ENCODE measurements at regions not wholly inside any gene's neighbourhood (a gene's known extent, or its start where the extent isn't known, plus 50 kb on each side); places are given as distances from the start of the nearest gene placed in this dataset.

DNA sequence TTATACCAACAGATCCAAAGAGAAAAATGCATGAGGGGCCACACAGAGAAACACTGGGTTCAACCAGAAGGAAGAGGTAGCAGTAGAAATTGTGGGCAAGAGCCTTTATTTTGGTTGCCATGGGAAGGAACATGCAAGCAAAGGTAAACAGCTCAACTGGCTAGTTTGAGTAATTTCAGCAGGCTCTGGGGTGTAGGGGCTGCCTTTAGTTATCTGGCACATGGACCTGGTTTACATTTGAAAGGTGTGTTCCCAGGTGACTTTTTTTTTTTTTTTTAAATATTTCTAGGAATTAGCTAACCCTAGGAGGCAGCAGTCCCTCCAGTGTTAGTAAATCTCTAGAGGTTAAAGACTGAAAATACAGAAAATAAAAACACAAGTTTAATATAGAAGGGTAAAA lies 481.9 kb downstream of the ACTRT1 start (continued):
- TF ChIP-seq ZNF514 (tag by site-specific recombination; IDR thresholded peaks at IDR 0.05) (no peak), ZNF10 (tag by site-specific recombination; IDR thresholded peaks at IDR 0.05) (no peak), ZNF48 (tag by site-specific recombination; IDR thresholded peaks at IDR 0.05) (no peak), ZNF211 (tag by site-specific recombination; IDR thresholded peaks at IDR 0.05; ENCODE audit: low read depth) (no peak), ZNF302 (tag by site-specific recombination; IDR thresholded peaks at IDR 0.05; ENCODE audit: low read depth) (no peak)

GRCh38 chrX:127568691-127569090 lies 483.5 kb downstream of the ACTRT1 start:
- no peak overlapping the region for H3K27ac ChIP-seq (ENCODE audit: extremely low read depth, low read depth, low read length)
- H3K4me1 ChIP-seq (ENCODE audit: control insufficient read depth, insufficient read depth, low read length), result no peaks in the 10 kb centered on the region
- TF ChIP-seq ZNF626 (tag by site-specific recombination; IDR thresholded peaks at IDR 0.05), result no peak
- TF ChIP-seq, protein P1, sequence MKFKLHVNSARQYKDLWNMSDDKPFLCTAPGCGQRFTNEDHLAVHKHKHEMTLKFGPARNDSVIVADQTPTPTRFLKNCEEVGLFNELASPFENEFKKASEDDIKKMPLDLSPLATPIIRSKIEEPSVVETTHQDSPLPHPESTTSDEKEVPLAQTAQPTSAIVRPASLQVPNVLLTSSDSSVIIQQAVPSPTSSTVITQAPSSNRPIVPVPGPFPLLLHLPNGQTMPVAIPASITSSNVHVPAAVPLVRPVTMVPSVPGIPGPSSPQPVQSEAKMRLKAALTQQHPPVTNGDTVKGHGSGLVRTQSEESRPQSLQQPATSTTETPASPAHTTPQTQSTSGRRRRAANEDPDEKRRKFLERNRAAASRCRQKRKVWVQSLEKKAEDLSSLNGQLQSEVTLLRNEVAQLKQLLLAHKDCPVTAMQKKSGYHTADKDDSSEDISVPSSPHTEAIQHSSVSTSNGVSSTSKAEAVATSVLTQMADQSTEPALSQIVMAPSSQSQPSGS (tag by site-specific recombination; IDR thresholded peaks at IDR 0.05; ENCODE audit: low read depth), result no peak
- TF ChIP-seq ZNF292 (tag by site-specific recombination; IDR thresholded peaks at IDR 0.05; ENCODE audit: borderline replicate concordance, low read depth), result no peak
- TF ChIP-seq, protein P2, sequence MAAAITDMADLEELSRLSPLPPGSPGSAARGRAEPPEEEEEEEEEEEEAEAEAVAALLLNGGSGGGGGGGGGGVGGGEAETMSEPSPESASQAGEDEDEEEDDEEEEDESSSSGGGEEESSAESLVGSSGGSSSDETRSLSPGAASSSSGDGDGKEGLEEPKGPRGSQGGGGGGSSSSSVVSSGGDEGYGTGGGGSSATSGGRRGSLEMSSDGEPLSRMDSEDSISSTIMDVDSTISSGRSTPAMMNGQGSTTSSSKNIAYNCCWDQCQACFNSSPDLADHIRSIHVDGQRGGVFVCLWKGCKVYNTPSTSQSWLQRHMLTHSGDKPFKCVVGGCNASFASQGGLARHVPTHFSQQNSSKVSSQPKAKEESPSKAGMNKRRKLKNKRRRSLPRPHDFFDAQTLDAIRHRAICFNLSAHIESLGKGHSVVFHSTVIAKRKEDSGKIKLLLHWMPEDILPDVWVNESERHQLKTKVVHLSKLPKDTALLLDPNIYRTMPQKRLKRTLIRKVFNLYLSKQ (tag by site-specific recombination; IDR thresholded peaks at IDR 0.05; ENCODE audit: borderline replicate concordance), result no peak
- TF ChIP-seq ELK4 (IDR thresholded peaks at IDR 0.05; ENCODE audit: borderline replicate concordance, low read depth, low read length), result no peak
- H3K36me3 ChIP-seq (ENCODE audit: control insufficient read depth in 2 of 2, insufficient read depth in 1 of 2, low read length in 2 of 2), result no peaks in the 10 kb centered on the region
- ChIA-PET CTCF (interaction anchor here (0.6 kb wide), 1 partner anchor 55 kb away, joined by 3 read pairs; no protein-coding TSS in a partner anchor), POLR2A (no interaction called here)
- no peaks in the 10 kb centered on the region for H3K9me3 ChIP-seq (ENCODE audit: control insufficient read depth, insufficient read depth, low read depth, low read length)
- no peak overlapping the region for H3K4me3 ChIP-seq (ENCODE audit: low read depth, low read length)

DNA sequence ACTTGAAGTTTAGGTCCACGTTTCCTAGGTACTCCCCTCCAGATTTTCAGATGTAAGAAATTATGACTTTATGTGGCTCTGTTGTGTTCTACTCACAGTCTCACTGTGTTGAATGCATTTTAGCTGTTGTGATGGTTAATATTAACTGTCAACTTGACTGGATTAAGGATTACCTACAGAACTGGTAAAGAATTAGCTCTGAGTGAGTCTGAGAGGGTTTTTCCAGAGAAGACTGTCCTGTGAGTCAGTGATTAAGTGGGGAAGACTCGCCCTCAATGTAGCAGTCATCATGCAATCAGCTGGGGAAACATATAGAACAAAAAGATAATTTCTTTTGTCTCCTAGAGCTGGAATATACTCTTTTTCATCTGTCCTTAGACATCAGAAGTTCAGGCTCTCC lies 493.4 kb downstream of the ACTRT1 start:
- no peaks in the 10 kb centered on the region for H3K4me1 ChIP-seq (ENCODE audit: control insufficient read depth, insufficient read depth, low read length)
- POLR2A ChIA-PET, result no interaction called here
- no peak overlapping the region for H3K27ac ChIP-seq (ENCODE audit: extremely low read depth, low read depth, low read length)
- H3K4me3 ChIP-seq (ENCODE audit: low read depth, low read length), result no peak overlapping the region
- CTCF ChIA-PET, result no interaction called here
- no peaks in the 10 kb centered on the region for H3K36me3 ChIP-seq (ENCODE audit: control insufficient read depth in 2 of 2, insufficient read depth in 1 of 2, low read length in 2 of 2)
- H3K9me3 ChIP-seq (ENCODE audit: control insufficient read depth, insufficient read depth, low read depth, low read length), result no peaks in the 10 kb centered on the region; the same call in 1 of the 2 replicates
- TF ChIP-seq ZIC2 (tag by site-specific recombination; IDR thresholded peaks at IDR 0.05) (no peak), ZNF600 (tag by site-specific recombination; IDR thresholded peaks at IDR 0.05) (no peak), ZNF776 (tag by site-specific recombination; IDR thresholded peaks at IDR 0.05; ENCODE audit: borderline replicate concordance) (no peak), SALL2 (tag by site-specific recombination; IDR thresholded peaks at IDR 0.05; ENCODE audit: borderline replicate concordance) (no peak), ZNF248 (tag by site-specific recombination; IDR thresholded peaks at IDR 0.05) (no peak), KLF16 (tag by site-specific recombination; IDR thresholded peaks at IDR 0.05) (no peak), MEIS1 (CRISPR knock-in tag; IDR thresholded peaks at IDR 0.05; ENCODE audit: borderline replicate concordance) (no peak), KLF7 (tag by site-specific recombination; IDR thresholded peaks at IDR 0.05; ENCODE audit: borderline replicate concordance) (no peak), ZBTB48 (tag by site-specific recombination; IDR thresholded peaks at IDR 0.05) (no peak), ZNF221 (tag by site-specific recombination; IDR thresholded peaks at IDR 0.05; ENCODE audit: borderline replicate concordance) (no peak), ZNF585B (tag by site-specific recombination; IDR thresholded peaks at IDR 0.05) (no peak), ZFP41 (tag by site-specific recombination; IDR thresholded peaks at IDR 0.05; ENCODE audit: borderline replicate concordance) (no peak)
- TF ChIP-seq, protein P3, sequence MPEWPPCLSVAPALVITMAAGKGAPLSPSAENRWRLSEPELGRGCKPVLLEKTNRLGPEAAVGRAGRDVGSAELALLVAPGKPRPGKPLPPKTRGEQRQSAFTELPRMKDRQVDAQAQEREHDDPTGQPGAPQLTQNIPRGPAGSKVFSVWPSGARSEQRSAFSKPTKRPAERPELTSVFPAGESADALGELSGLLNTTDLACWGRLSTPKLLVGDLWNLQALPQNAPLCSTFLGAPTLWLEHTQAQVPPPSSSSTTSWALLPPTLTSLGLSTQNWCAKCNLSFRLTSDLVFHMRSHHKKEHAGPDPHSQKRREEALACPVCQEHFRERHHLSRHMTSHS (tag by site-specific recombination; IDR thresholded peaks at IDR 0.05), result no peak
- TF ChIP-seq, protein P2 (tag by site-specific recombination; IDR thresholded peaks at IDR 0.05; ENCODE audit: borderline replicate concordance), result no peak
- TF ChIP-seq, protein P4, sequence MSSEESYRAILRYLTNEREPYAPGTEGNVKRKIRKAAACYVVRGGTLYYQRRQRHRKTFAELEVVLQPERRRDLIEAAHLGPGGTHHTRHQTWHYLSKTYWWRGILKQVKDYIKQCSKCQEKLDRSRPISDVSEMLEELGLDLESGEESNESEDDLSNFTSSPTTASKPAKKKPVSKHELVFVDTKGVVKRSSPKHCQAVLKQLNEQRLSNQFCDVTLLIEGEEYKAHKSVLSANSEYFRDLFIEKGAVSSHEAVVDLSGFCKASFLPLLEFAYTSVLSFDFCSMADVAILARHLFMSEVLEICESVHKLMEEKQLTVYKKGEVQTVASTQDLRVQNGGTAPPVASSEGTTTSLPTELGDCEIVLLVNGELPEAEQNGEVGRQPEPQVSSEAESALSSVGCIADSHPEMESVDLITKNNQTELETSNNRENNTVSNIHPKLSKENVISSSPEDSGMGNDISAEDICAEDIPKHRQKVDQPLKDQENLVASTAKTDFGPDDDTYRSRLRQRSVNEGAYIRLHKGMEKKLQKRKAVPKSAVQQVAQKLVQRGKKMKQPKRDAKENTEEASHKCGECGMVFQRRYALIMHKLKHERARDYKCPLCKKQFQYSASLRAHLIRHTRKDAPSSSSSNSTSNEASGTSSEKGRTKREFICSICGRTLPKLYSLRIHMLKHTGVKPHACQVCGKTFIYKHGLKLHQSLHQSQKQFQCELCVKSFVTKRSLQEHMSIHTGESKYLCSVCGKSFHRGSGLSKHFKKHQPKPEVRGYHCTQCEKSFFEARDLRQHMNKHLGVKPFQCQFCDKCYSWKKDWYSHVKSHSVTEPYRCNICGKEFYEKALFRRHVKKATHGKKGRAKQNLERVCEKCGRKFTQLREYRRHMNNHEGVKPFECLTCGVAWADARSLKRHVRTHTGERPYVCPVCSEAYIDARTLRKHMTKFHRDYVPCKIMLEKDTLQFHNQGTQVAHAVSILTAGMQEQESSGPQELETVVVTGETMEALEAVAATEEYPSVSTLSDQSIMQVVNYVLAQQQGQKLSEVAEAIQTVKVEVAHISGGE (tag by site-specific recombination; conservative IDR thresholded peaks at IDR 0.05; ENCODE audit: low read depth), result no peak
